ENCODE measurements at regions not wholly inside any gene's neighbourhood (a gene's known extent, or its start where the extent isn't known, plus 50 kb on each side); places are given as distances from the start of the nearest gene placed in this dataset.

DNA sequence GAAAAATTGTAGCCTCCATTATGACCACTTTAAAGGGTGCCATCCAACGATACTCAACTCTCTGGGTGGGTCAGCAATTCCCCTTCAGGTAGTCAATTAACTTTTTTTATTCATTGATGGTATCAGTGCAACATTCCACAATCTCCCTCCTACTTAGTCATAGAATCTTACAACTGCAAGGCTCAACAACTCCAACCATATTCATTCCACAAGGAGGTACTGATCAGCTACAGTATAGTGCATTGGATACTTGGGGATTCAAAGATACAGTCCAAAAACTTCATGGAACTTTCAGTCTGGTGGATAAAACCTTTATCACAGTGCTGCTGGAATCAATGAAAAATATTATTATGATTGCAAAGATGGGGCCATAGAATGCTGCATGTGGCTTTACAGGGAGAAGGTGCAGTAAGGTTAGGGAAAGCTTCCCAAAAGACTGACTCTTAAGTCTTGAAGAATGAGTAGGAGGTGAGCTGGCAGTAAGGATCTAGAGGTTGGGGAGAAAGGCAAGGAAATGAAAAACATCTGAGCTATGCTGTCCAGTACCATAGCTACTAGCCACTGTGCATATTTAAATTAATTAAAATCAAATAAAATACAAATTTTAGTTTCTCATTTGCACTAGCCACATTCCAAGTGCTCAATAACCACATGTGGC, 314.7 kb upstream of the PRDM1 start:
- no peak overlapping the region for H3K27ac ChIP-seq (ENCODE audit: low read length)
- no peak for TF ChIP-seq EZH2phosphoT487 (IDR thresholded peaks at IDR 0.05; ENCODE audit: low read depth)
- TF ChIP-seq, protein P1, sequence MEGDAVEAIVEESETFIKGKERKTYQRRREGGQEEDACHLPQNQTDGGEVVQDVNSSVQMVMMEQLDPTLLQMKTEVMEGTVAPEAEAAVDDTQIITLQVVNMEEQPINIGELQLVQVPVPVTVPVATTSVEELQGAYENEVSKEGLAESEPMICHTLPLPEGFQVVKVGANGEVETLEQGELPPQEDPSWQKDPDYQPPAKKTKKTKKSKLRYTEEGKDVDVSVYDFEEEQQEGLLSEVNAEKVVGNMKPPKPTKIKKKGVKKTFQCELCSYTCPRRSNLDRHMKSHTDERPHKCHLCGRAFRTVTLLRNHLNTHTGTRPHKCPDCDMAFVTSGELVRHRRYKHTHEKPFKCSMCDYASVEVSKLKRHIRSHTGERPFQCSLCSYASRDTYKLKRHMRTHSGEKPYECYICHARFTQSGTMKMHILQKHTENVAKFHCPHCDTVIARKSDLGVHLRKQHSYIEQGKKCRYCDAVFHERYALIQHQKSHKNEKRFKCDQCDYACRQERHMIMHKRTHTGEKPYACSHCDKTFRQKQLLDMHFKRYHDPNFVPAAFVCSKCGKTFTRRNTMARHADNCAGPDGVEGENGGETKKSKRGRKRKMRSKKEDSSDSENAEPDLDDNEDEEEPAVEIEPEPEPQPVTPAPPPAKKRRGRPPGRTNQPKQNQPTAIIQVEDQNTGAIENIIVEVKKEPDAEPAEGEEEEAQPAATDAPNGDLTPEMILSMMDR (IDR thresholded peaks at IDR 0.05; ENCODE audit: low read depth, low read length): no peak
- H3K4me1 ChIP-seq (ENCODE audit: low read length): no peaks in the 10 kb centered on the region
- H3K36me3 ChIP-seq (replicated peaks; ENCODE audit: low read depth, low read length): no peaks in the 10 kb centered on the region
- H3K4me2 ChIP-seq (ENCODE audit: low read length): no peak overlapping the region
- no peak overlapping the region for H3K9ac ChIP-seq (ENCODE audit: low read length)
- H3K79me2 ChIP-seq (ENCODE audit: low read length): no peaks in the 10 kb centered on the region
- no peaks in the 10 kb centered on the region for H4K20me1 ChIP-seq (ENCODE audit: insufficient read depth, low read length)
- peaks cover 5% of the 10 kb centered on the region; the same call in 1 of the 2 replicates for H3K9me3 ChIP-seq (ENCODE audit: insufficient read depth, low read length)
- H3K4me3 ChIP-seq (ENCODE audit: low read length): no peak overlapping the region
- H3K27me3 ChIP-seq (ENCODE audit: low read depth, low read length): no peaks in the 10 kb centered on the region
- no peak overlapping the region for H2AFZ ChIP-seq (ENCODE audit: low read depth, low read length)

DNA sequence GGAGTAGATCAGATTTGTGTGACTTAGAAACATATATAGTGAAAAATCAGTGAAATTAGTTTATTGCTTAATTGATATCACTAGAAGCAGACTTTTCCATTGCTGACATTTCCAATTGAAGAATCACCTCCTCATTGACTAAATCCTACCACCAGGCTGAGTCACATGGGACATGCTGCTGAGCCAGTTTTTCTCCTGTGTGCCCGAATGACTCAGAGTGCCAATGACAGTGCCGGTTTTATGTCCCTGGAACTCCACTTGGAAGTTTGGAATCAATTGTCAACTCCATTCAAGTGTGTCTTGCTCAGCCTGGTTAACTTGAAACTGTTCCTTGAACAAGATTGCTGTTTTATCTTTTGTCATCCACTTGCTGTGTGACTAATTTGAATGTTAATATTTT, 316.1 kb upstream of the PRDM1 start:
- no peak overlapping the region for H2AFZ ChIP-seq (ENCODE audit: low read depth, low read length)
- no peak overlapping the region for H3K27ac ChIP-seq (ENCODE audit: low read length)
- H4K20me1 ChIP-seq (ENCODE audit: insufficient read depth, low read length): no peaks in the 10 kb centered on the region
- H3K4me1 ChIP-seq (ENCODE audit: low read length): no peaks in the 10 kb centered on the region
- H3K79me2 ChIP-seq (ENCODE audit: low read length): no peaks in the 10 kb centered on the region
- no peak overlapping the region for H3K9ac ChIP-seq (ENCODE audit: low read length)
- H3K4me3 ChIP-seq (ENCODE audit: low read length): no peak overlapping the region
- H3K36me3 ChIP-seq (replicated peaks; ENCODE audit: low read depth, low read length): no peaks in the 10 kb centered on the region
- H3K9me3 ChIP-seq (ENCODE audit: insufficient read depth, low read length): no peaks in the 10 kb centered on the region
- TF ChIP-seq EZH2phosphoT487 (IDR thresholded peaks at IDR 0.05; ENCODE audit: low read depth): no peak
- TF ChIP-seq, protein P1 (IDR thresholded peaks at IDR 0.05; ENCODE audit: low read depth, low read length): no peak
- no peaks in the 10 kb centered on the region for H3K27me3 ChIP-seq (ENCODE audit: low read depth, low read length)
- no peak overlapping the region for H3K4me2 ChIP-seq (ENCODE audit: low read length)

DNA sequence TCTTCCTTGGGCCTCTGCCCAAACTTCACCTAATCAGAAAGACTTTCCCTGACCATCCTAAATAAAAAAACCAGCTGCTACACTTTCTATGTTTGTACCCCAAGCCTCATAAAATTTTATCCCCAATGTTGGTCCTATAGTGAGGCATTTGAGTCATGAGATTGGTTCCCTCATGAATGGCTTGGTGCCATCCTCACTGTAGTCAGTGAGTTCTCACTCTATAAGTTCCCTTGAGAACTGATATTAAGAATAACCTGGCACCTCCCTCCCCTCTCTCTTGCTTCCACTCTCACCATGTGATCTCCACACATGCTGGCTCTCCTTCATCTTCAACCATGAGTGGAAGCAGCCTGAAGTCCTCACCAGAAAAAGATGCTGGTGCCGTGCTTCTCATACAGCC, 316.9 kb upstream of the PRDM1 start:
- H3K4me3 ChIP-seq (ENCODE audit: low read length): no peak overlapping the region
- H3K4me2 ChIP-seq (ENCODE audit: low read length): no peak overlapping the region
- TF ChIP-seq, protein P1 (IDR thresholded peaks at IDR 0.05; ENCODE audit: low read depth, low read length): no peak
- no peak for TF ChIP-seq EZH2phosphoT487 (IDR thresholded peaks at IDR 0.05; ENCODE audit: low read depth)
- H2AFZ ChIP-seq (ENCODE audit: low read depth, low read length): no peak overlapping the region
- no peaks in the 10 kb centered on the region for H3K36me3 ChIP-seq (replicated peaks; ENCODE audit: low read depth, low read length)
- H3K9me3 ChIP-seq (ENCODE audit: insufficient read depth, low read length): no peaks in the 10 kb centered on the region
- no peaks in the 10 kb centered on the region for H3K27me3 ChIP-seq (ENCODE audit: low read depth, low read length)
- no peaks in the 10 kb centered on the region for H4K20me1 ChIP-seq (ENCODE audit: insufficient read depth, low read length)
- no peak overlapping the region for H3K9ac ChIP-seq (ENCODE audit: low read length)
- no peaks in the 10 kb centered on the region for H3K4me1 ChIP-seq (ENCODE audit: low read length)
- H3K27ac ChIP-seq (ENCODE audit: low read length): no peak overlapping the region
- no peaks in the 10 kb centered on the region for H3K79me2 ChIP-seq (ENCODE audit: low read length)

DNA sequence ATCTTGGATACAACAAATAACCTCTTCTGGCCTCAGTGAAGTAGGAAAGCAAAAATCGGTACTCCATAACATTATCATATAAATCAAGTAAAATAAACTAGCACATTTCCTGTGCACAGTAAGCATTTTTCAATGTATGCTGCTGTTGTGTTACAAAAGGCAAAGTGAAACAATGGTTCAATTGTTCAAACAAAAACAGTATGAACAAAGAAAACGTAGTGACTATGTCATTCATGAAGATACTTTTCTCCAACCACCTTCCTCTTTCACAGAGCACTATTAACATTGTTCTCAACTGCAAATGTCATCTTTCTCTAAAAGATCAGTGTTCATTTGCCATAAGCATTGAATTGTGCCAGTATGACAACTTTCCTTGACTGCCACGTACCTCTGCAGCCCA, 318.6 kb upstream of the PRDM1 start:
- Histone ChIP-seq H2AFZ (ENCODE audit: low read depth, low read length) (no peak overlapping the region), H3K36me3 (replicated peaks; ENCODE audit: low read depth, low read length) (no peaks in the 10 kb centered on the region), H3K4me3 (ENCODE audit: low read length) (no peak overlapping the region), H3K9ac (ENCODE audit: low read length) (no peak overlapping the region), H4K20me1 (ENCODE audit: insufficient read depth, low read length) (no peaks in the 10 kb centered on the region), H3K27ac (ENCODE audit: low read length) (no peak overlapping the region), H3K4me2 (ENCODE audit: low read length) (no peak overlapping the region), H3K79me2 (ENCODE audit: low read length) (no peaks in the 10 kb centered on the region), H3K4me1 (ENCODE audit: low read length) (no peaks in the 10 kb centered on the region), H3K9me3 (ENCODE audit: insufficient read depth, low read length) (no peaks in the 10 kb centered on the region), H3K27me3 (ENCODE audit: low read depth, low read length) (no peaks in the 10 kb centered on the region)
- no peak for TF ChIP-seq EZH2phosphoT487 (IDR thresholded peaks at IDR 0.05; ENCODE audit: low read depth)
- TF ChIP-seq, protein P1 (IDR thresholded peaks at IDR 0.05; ENCODE audit: low read depth, low read length): no peak
